CD4-positive, alpha-beta T cell treated with Interleukin-2 at 100 ng/mL for 4 hours (primary cell): ENCODE measurements at regions not wholly inside any gene's neighbourhood (a gene's known extent, or its start where the extent isn't known, plus 50 kb on each side); places are given as distances from the start of the nearest gene placed in this dataset.

Experiments
- DNase-seq: peaks from one replicate; pipeline ENCODE4 v3.0.0-alpha.2; 2020; ENCODE audit warnings: low spot score

GRCh38 chrX:82081027-82081426, 879.1 kb downstream of the SH3BGRL start:
- DNase-seq = no peak

GRCh38 chrX:82087699-82088098, 885.8 kb downstream of the SH3BGRL start:
- DNase-seq = no peak

GRCh38 chrX:82092307-82092706, 890.4 kb downstream of the SH3BGRL start:
- peak; percentile 11 for DNase-seq

- DNase-seq = no peak
Observed at GRCh38 chrX:82125103-82125502, 923.2 kb downstream of the SH3BGRL start.

GRCh38 chrX:82127228-82128123, 925.6 kb downstream of the SH3BGRL start:
- peak; percentile 36 for DNase-seq

- DNase-seq = no peak
Observed at GRCh38 chrX:82134378-82134777, 932.5 kb downstream of the SH3BGRL start.

- peak; percentile 40 for DNase-seq
Observed at GRCh38 chrX:82141942-82142341, 940.0 kb downstream of the SH3BGRL start.

GRCh38 chrX:82161195-82161594, 959.3 kb downstream of the SH3BGRL start:
- DNase-seq = no peak

GRCh38 chrX:82163701-82164100, 961.8 kb downstream of the SH3BGRL start:
- no peak for DNase-seq

GRCh38 chrX:82196866-82197265, 995.0 kb downstream of the SH3BGRL start:
- no peak for DNase-seq

- no peak for DNase-seq
Observed at GRCh38 chrX:82208975-82209374, 1007.1 kb downstream of the SH3BGRL start.

GRCh38 chrX:82218361-82218760, 1016.5 kb downstream of the SH3BGRL start:
- peak; percentile 14 for DNase-seq

GRCh38 chrX:82219129-82219528, 1017.2 kb downstream of the SH3BGRL start:
- no peak for DNase-seq

GRCh38 chrX:82224961-82225360, 1023.1 kb downstream of the SH3BGRL start:
- no peak for DNase-seq

GRCh38 chrX:82230013-82230412, 1028.1 kb downstream of the SH3BGRL start:
- DNase-seq = no peak

- DNase-seq = no peak
Observed at GRCh38 chrX:82232679-82233078, 1030.8 kb downstream of the SH3BGRL start.

- no peak for DNase-seq
Observed at GRCh38 chrX:82237328-82237727, 1035.4 kb downstream of the SH3BGRL start.
